GM03348 (cell line): ENCODE measurements at regions not wholly inside any gene's neighbourhood (a gene's known extent, or its start where the extent isn't known, plus 50 kb on each side); places are given as distances from the start of the nearest gene placed in this dataset.

ENCODE experiments used
- DNase-seq: peaks from one replicate; pipeline ENCODE4 v3.0.0; 2012; ENCODE audit warnings: low spot score

DNA sequence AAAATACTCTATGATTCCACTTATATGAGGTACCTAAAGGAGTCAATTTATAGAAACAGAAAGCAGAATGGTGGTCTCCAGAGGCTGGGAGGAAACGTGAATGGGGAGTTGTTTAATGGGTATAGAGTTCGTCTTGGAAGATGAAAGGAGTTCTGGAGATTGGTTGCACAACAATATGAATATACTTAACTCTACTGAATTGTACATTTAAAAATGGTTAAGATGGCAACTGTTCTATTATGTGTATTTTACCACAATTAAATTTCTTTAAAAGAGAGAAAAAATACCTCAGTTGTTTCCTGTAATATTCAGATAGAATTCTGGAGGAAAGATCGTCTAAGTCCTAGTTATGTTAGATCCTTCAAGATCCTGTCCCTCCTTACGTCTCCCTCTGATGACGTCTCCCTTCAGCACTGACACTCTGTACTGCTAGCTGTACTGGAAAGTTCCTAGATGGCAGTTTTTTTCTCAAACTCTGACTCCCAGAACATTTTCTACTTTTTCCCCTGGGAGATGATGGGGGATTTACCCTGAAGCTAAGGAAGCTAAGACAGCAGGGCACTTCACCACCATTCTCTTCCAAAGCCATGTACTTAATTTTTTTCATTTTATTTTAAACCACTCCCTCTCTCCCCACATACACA lies 53.2 kb upstream of the CAV2 start:
- DNase-seq: no peak

GRCh38 chr7:116447436-116447835 lies 52.1 kb upstream of the CAV2 start:
- DNase-seq: no peak

DNA sequence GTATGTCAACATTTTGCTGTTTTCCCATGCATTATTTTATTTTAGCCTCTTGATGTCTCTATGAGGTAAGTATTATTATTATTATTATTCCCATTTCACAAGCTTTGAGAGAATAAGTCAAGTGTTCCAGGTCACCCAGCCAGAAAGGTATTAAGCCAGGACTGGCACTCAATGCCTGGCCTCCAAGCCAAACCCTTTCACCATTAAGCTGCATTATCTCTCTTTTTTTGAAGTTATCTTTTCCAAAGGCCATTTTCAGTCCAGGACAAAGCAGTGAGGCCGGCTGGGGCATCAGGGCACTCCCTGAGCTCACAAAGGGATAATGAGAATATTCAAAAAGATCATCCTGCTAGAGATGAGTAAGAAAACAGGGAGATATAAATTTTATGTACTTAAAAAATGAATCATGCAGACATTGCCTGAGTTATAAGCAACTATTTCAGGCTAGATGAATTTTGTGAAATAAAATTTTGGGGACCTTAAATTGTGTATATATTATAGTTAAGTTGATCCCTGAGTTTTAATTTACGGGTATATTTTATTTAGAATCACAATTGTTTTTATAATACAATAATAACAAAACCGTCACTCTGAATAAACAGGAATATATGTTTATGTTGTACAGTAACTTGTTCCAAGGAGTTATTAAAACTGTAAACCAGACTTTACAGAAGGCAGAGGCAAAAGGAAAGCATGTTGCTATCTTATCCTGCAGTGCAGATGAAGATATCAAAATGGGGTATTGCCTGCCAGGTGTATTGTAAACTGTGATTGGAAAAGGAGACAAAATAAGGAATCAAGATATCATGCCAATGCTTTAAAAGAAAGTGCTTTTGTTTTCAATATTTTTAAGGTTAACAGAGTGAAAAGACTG lies 51.3 kb upstream of the CAV2 start:
- DNase-seq: no peak

DNA sequence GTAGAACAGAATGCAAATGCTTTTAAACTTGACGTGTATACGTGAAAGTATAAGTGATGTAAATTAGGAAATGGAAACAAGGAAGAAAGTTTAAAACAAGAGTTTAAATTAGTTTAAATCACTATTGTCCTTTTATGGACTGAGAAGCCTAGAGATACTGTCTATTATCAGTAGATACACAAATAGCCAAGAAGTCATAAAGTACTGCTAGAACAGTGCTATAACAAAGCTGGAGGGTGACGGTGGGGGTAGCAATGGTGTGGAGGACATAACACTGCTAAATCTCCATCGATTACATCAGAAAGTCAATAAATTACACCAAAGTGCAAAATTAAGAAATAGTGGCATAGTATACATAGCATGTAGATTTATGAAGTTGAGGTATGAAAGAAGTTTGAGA lies 50.1 kb upstream of the CAV2 start:
- no peak for DNase-seq
